ENCODE measurements at regions not wholly inside any gene's neighbourhood (a gene's known extent, or its start where the extent isn't known, plus 50 kb on each side); places are given as distances from the start of the nearest gene placed in this dataset.

- no peak for TF ChIP-seq CTCF (conservative IDR thresholded peaks at IDR 0.05; ENCODE audit: low read depth, low read length)
- DNase-seq (ENCODE audit: low read depth): no peak
- H3K4me3 ChIP-seq (ENCODE audit: low read depth, low read length): no peak overlapping the region
Observed at GRCh38 chr18:28512357-28512756, 335.4 kb upstream of the CDH2 start.

DNA sequence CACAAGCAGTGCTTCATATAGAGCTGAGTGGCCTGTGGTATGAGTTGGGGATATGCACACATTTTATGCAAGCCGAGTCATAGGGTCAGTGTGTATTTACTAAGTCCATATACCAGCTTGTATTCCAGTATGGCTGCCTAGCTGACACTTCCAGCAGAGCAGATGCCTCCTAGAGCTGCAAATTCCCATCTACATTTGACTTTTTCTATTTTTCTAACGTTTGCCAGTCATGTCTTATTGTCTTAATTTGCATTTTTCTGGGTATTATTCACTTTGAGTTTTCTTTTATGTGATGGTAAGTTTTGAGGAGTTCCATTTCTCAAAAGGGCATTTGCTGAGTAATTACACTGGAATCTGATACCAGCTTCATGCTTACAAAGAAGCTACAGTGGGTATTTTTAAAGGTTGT is 334.5 kb upstream of the CDH2 start:
- TF ChIP-seq CTCF (conservative IDR thresholded peaks at IDR 0.05; ENCODE audit: low read depth, low read length): no peak
- no peak overlapping the region for H3K4me3 ChIP-seq (ENCODE audit: low read depth, low read length)
- DNase-seq (ENCODE audit: low read depth): no peak

GRCh38 chr18:28510210-28510609 is 333.3 kb upstream of the CDH2 start:
- TF ChIP-seq CTCF (conservative IDR thresholded peaks at IDR 0.05; ENCODE audit: low read depth, low read length): no peak
- no peak for DNase-seq (ENCODE audit: low read depth)
- no peak overlapping the region for H3K4me3 ChIP-seq (ENCODE audit: low read depth, low read length)

DNA sequence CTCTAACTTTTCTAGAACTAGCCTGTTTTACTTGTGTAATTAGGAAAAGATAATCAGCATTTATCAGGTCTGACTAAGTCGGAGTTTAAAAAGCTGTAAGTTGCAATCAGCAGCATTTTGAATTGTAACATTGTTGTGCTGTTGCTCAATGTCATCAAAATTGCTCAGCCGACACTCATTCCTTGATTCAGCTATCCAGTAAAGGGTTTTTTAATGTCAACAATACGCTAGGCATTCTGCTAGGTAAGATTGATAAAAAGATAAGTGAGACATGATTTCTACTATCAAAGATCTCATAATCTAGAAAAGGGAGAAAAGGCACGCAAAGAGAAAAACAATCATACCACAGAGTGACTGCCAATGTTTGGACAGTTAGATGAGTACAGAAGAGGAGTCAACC is 327.1 kb upstream of the CDH2 start:
- DNase-seq (ENCODE audit: low read depth): no peak
- no peak for TF ChIP-seq CTCF (conservative IDR thresholded peaks at IDR 0.05; ENCODE audit: low read depth, low read length)

GRCh38 chr18:28494151-28494550 is 317.2 kb upstream of the CDH2 start:
- no peak for TF ChIP-seq CTCF (conservative IDR thresholded peaks at IDR 0.05; ENCODE audit: low read depth, low read length)
- DNase-seq (ENCODE audit: low read depth): no peak
- H3K4me3 ChIP-seq (ENCODE audit: low read depth, low read length): no peak overlapping the region

More for the DNA sequence above, 327.1 kb upstream of the CDH2 start:
- H3K4me3 ChIP-seq (ENCODE audit: low read depth, low read length): no peak overlapping the region

GRCh38 chr18:28485918-28486317 is 309.0 kb upstream of the CDH2 start:
- H3K4me3 ChIP-seq (ENCODE audit: low read depth, low read length): no peak overlapping the region
- no peak for DNase-seq (ENCODE audit: low read depth)
- TF ChIP-seq CTCF (conservative IDR thresholded peaks at IDR 0.05; ENCODE audit: low read depth, low read length): no peak

DNA sequence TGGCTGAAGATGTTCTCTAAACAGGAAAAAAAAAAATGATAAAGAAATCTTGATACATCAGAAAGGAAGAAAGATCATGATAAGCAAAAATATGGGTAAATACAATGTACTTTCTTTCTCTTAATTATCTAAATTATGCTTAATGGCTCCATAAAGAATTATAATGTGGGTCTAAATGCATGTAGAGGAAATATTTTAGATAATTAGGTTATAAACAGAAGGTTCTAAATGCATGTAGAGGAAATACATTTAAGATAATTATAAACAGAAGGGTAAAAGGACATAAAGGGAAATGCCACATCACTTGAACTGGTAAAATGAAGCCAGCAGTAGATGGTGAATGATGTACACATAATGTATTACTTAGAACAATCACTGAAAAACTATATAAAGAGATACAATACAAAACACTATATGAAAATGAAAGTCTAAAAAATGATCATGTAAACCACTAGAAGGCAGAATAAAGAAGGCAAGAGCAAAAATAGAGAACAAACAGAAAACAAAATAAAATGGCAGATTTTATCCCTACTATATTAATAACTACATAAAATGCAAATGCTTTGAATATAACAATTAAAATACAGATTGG is 308.4 kb upstream of the CDH2 start:
- TF ChIP-seq CTCF (conservative IDR thresholded peaks at IDR 0.05; ENCODE audit: low read depth, low read length): no peak
- DNase-seq (ENCODE audit: low read depth): no peak
- no peak overlapping the region for H3K4me3 ChIP-seq (ENCODE audit: low read depth, low read length)
